ENCODE measurements at regions not wholly inside any gene's neighbourhood (a gene's known extent, or its start where the extent isn't known, plus 50 kb on each side); places are given as distances from the start of the nearest gene placed in this dataset.

DNA sequence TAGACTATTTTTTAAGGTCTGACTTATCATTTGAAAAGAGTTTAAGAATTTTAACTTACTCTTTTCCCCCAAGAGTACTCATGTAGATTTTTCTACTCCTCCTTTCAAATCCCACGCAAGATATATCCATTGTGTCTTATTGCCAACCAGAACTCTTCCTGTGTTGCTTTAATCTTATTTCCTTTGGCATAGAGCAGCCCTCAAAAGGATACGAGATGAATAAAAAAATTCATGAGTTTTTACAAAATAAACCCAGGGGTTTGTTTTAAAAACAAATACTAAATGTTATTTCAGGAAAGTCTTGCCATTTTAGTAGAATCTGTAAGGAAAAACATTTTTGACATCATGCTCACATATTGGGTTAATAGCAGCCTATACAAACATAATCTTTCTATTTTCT lies 543.2 kb upstream of the CXADR start:
- in situ Hi-C loops (cut with HindIII; ENCODE audit: low pct_ligation_motif_present, low sequenced_read_pairs) = no loop called here
- Histone ChIP-seq H3K27me3 (replicated peaks) (no peaks in the 10 kb centered on the region), H3K27ac (no peak overlapping the region), H3K4me3 (ENCODE audit: low read depth, low read length) (no peak overlapping the region), H3K36me3 (replicated peaks) (no peaks in the 10 kb centered on the region)
- TF ChIP-seq CTCF (IDR thresholded peaks at IDR 0.05; ENCODE audit: low read depth, low read length, missing control alignments) = no peak
- DNase-seq = no peak

- Histone ChIP-seq H3K27me3 (replicated peaks) (no peaks in the 10 kb centered on the region), H3K27ac (no peak overlapping the region), H3K4me3 (ENCODE audit: low read depth, low read length) (no peak overlapping the region), H3K36me3 (replicated peaks) (no peaks in the 10 kb centered on the region)
- in situ Hi-C loops (cut with HindIII; ENCODE audit: low pct_ligation_motif_present, low sequenced_read_pairs) = no loop called here
- no peak for TF ChIP-seq CTCF (IDR thresholded peaks at IDR 0.05; ENCODE audit: low read depth, low read length, missing control alignments)
- no peak for DNase-seq
These were observed 538.8 kb upstream of the CXADR start for GRCh38 chr21:16974060-16974459.

DNA sequence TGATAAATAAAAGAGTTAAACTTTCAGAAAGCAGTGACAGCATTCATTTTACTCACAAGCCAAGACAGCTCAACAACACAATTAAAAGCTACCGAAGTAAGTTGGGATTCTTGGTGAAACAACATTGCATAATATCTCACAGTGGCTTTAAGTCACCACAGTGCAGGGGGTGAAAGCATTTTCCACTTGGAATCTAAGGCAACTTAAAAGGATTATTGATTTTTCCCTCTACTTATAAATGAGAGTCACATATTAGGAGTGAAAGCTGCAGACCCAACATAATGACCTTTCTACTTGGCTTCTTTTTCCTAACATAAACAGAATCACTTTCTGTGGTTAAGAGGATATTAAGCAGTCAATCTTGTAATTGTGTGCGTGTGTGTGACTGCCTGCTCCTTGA lies 536.6 kb upstream of the CXADR start:
- no peak for DNase-seq
- H3K4me3 ChIP-seq (ENCODE audit: low read depth, low read length) = no peak overlapping the region
- H3K27me3 ChIP-seq (replicated peaks) = no peaks in the 10 kb centered on the region
- no peak for TF ChIP-seq CTCF (IDR thresholded peaks at IDR 0.05; ENCODE audit: low read depth, low read length, missing control alignments)
- no peaks in the 10 kb centered on the region for H3K36me3 ChIP-seq (replicated peaks)
- no peak overlapping the region for H3K27ac ChIP-seq
- in situ Hi-C loops (cut with HindIII; ENCODE audit: low pct_ligation_motif_present, low sequenced_read_pairs) = no loop called here

DNA sequence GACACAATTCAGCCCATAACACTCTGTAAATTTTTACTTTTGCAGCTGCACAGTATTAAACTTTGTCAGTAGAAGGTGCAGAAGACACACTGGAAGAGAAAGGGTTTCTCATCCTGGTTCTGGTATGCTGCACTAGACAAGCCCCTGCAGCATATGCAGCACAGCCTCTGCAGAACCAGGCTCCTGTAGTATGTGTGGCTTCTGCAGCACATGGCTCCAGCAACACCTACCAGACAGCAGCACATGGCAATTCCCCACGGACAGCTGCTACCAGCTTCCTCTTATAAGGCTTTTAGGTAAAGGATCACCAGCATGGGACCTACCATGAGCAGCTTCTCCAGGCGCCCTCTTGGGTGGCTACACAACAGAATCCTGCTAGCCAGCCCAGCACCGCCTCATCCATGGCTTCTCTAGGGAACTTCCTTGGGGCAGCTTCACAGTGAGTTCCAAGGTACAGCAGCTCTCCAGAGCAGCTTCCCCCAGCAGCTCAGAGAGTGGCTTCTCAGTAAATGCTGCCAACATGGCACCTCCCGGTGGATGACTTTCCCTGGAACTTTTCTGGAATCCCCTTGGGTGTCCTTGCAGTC lies 534.4 kb upstream of the CXADR start:
- H3K27me3 ChIP-seq (replicated peaks) = no peaks in the 10 kb centered on the region
- in situ Hi-C loops (cut with HindIII; ENCODE audit: low pct_ligation_motif_present, low sequenced_read_pairs) = no loop called here

GRCh38 chr21:16979574-16979973 lies 533.3 kb upstream of the CXADR start:
- Histone ChIP-seq H3K4me3 (ENCODE audit: low read depth, low read length) (no peak overlapping the region), H3K27ac (no peak overlapping the region), H3K27me3 (replicated peaks) (no peaks in the 10 kb centered on the region), H3K36me3 (replicated peaks) (no peaks in the 10 kb centered on the region)
- in situ Hi-C loops (cut with HindIII; ENCODE audit: low pct_ligation_motif_present, low sequenced_read_pairs) = no loop called here
- no peak for TF ChIP-seq CTCF (IDR thresholded peaks at IDR 0.05; ENCODE audit: low read depth, low read length, missing control alignments)
- DNase-seq = no peak

More for the DNA sequence above, 534.4 kb upstream of the CXADR start:
- Histone ChIP-seq H3K36me3 (replicated peaks) (no peaks in the 10 kb centered on the region), H3K4me3 (ENCODE audit: low read depth, low read length) (no peak overlapping the region), H3K27ac (no peak overlapping the region)
- no peak for DNase-seq
- no peak for TF ChIP-seq CTCF (IDR thresholded peaks at IDR 0.05; ENCODE audit: low read depth, low read length, missing control alignments)

GRCh38 chr21:16983420-16983819 lies 529.4 kb upstream of the CXADR start:
- in situ Hi-C loops (cut with HindIII; ENCODE audit: low pct_ligation_motif_present, low sequenced_read_pairs) = no loop called here
- no peaks in the 10 kb centered on the region for H3K27me3 ChIP-seq (replicated peaks)
- DNase-seq = no peak
- H3K27ac ChIP-seq = no peak overlapping the region
- no peak overlapping the region for H3K4me3 ChIP-seq (ENCODE audit: low read depth, low read length)
- no peak for TF ChIP-seq CTCF (IDR thresholded peaks at IDR 0.05; ENCODE audit: low read depth, low read length, missing control alignments)
- no peaks in the 10 kb centered on the region for H3K36me3 ChIP-seq (replicated peaks)
